Activated CD8-positive, alpha-beta memory T cell treated with anti-CD3 and anti-CD28 coated beads, Interleukin-2, amount 50 U/mL, for 48 hours (primary cell): ENCODE measurements at regions not wholly inside any gene's neighbourhood (a gene's known extent, or its start where the extent isn't known, plus 50 kb on each side); places are given as distances from the start of the nearest gene placed in this dataset.
A peak's percentile ranks its signal among the peaks of the same experiment; 100 is the strongest.
"Not testable (repeated sequence)": the region's sequence is repeated elsewhere in the genome, so short reads cannot be mapped to it uniquely, and the experiment has no call there.

Experiments
- DNase-seq: peaks from one replicate; pipeline ENCODE4 v3.0.0-alpha.2; 2020

GRCh38 chr13:64477146-64477545, 2753.0 kb downstream of the PCDH9 start:
- no peak for DNase-seq

DNA sequence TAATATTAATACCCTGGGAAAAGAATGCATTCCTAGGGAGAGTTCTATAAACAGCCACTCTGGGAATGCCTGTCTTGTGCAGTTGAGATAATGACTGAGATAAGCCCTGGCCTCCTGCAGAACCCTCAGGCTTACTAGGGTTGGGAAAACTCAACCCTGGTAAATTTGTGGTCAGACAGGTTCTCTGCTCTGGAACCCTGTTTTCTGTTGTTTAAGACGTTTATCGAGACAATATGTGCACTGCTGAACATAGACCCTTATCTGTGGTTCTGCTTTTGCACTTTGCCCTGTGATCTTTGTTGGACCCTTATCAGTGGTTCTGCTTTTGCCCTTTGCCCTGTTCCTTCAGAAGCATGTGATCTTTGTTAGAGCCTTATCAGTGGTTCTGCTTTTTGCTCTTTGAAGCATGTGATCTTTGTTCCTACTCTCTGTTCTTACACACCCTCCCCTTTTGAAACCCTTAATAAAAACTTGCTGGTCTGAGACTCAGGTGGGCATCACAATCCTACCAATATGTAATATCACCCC, 2754.0 kb downstream of the PCDH9 start:
- DNase-seq = not testable (repeated sequence)

- no peak for DNase-seq
Measured at GRCh38 chr13:64471916-64472315, 2758.2 kb downstream of the PCDH9 start.

DNA sequence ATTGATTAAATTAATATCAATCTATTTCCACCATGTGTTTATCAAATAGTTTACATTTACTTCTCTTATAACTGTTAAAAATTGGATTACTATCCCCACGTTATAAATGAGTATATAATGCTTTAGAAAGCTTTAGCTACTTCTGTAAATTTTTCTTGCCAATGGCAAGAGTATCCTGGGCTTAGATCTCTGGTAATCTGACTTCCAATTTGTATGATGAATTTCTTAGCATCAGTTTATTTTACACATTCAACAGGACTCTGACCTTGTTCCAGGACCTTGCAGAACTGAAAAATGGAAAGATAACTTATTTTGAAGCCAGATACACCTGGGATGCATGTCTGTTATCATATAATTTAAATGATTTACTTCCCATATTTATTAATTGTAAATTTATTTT, 2759.4 kb downstream of the PCDH9 start:
- no peak for DNase-seq

DNA sequence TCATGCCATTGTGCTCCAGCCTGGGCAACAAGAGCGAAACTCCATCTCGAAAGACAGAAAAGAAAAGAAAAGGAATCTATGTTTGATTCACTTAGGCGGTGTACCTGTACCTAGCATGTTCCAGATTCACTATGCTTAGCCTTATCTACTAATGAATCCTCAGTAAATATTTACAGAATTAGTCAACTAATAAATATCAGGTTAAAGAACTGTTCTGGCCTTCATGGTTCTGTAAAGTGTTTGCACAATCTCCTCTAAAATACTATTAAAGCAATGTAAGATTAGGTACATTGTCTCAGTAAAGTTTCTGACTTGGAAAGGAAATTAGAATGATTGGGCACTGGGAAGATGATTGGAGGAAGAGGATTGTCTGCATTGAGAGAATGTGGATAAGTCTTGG, 2770.4 kb downstream of the PCDH9 start:
- no peak for DNase-seq

DNA sequence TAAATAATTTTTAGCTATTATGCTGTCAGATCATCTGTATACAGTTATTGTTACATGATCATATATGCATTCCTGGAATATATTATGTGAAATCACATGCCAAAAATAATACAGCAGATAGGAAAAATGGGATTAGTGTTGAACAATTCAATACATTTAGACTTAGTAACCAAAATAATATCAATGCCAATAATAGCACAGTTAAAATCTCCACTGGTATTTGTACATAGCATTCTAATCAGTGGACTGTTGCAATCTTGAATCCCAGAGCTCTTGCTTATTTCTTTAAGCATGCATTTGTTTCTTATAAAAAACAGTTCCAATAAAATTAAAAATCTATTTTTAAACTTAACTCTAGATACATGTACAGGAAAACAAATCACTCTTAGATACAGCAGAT, 2772.2 kb downstream of the PCDH9 start:
- no peak for DNase-seq

DNA sequence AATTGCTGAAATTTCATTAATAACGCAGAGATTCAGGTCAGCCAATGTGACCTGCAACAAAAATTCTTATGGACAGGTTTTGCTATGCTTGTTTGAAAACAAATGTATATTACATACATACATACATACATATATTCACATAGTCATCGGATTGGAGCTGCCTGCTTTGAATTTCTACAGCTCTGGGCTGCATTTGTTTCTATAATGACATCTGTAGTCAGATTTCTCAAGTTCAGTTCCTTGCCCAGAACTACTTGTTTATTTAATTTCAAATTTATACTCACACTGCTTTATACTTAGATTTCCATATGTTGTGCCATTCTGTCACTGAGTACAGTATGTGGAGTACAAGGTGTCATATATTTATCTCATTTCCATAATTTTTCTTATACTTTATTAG, 2775.0 kb downstream of the PCDH9 start:
- DNase-seq = no peak

GRCh38 chr13:64453831-64454230, 2776.3 kb downstream of the PCDH9 start:
- DNase-seq = no peak

DNA sequence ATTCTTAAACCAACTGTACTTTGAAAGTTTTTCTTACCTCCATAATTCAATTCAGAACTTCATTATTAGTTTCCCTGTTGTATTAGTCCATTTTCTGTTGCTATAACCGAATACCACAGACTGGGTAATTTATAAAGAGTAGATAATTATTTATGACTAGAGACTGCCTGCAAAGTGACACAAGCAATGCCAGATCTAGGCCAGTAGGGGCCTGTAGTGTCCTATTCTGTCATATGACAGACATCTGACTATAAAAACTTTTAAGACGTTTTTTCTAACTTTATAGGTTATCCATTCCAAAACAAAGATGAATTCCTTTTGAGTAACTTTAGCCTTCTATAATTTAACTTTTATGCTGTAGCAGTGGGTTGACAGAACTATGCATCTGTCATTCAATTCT, 2783.8 kb downstream of the PCDH9 start:
- DNase-seq = no peak

GRCh38 chr13:64441740-64442139, 2788.4 kb downstream of the PCDH9 start:
- DNase-seq = no peak

- no peak for DNase-seq
Measured at GRCh38 chr13:64438084-64438483, 2792.1 kb downstream of the PCDH9 start.

DNA sequence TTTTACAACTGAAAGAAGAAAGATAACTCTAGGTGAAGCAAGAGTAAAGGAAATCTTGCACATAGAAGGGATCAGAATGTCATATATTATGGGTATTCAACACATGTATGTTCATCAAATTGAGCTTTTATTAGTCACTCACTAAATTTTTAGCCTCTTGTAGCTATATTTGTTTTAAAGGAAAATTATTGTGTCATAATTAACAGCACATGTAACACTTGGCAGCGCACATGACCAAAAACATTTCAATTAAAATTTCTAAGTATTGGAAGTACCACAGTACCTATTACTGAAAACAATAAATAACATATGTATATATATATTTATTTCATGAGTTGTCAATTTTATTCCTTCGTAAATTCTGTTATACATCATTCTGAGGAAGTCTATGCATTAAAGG, 2800.4 kb downstream of the PCDH9 start:
- DNase-seq = no peak

DNA sequence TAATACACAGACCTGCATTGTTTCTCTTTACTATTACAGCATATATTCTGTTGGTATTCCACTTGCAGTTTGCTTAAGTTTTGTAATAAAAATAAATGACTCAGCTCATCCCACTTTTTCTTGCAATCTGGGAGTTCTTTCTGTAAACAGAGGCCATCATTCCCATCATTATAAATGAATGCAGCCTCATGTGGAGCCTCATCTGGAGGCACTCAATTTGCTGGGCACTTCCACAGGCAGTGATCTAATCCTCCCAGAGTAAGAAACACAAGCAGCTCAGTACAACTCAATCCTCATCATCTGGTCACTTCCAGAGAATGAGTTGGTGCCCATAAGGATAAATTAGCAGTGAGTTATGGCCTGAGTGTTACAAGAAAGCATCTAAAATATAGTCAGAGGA, 2801.9 kb downstream of the PCDH9 start:
- DNase-seq = no peak

- DNase-seq = no peak
Measured at GRCh38 chr13:64423467-64423866, 2806.7 kb downstream of the PCDH9 start.

GRCh38 chr13:64420181-64420580, 2810.0 kb downstream of the PCDH9 start:
- DNase-seq = no peak

DNA sequence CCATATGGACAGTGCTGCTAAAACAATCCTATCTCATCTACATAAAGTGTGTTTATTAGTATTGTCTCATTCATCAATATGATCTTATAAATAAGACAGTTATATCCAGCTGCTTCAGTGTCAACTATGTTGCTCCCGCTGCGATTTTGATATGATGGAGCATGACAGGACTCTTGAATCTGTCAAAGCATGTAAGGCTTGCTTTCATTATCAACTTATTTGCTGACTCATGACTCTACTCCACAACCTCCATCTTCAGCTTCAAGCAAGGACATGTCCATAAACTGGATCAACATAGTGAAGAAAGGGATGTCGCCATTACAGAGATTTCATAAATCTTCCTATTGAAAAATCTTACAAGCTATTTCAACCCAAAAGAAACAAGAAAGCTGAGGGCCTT, 2812.6 kb downstream of the PCDH9 start:
- DNase-seq = no peak

DNA sequence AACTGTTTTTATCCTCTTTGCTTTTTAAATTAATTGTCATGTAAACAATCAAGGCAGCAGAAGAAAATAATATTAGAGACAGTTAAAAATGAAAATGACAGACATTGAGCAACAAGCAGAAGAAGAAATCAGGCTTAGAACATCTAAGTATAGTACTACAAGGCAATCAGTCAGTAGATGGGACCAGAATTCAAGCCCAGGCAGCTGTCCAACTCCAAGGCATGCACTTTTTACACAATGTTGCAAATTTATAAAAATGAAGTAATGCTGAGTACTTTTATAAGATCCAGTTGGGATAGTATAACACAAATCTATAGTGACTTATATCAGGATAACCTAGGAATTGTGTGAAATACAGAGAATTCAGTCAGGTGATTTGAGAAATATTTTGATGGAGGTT, 2815.8 kb downstream of the PCDH9 start:
- no peak for DNase-seq

DNA sequence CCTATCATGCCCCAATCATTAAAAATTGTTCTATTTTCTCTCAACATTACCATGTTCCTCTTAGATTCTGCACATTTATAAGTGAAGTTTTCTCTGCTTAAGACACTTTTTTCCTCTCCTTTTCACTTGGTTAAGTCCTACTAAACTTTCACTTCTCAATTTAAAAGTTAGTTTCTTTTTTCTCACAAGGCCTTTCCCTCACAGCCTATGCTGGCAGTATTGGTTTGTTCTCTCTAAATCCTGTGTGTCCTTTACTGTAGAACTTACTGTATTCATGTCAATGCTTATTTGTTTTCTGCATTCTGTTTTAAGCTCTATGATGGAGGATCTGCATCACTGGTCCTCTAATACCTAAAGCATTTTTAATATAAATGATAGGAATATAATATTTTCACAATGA, 2816.6 kb downstream of the PCDH9 start:
- no peak for DNase-seq

DNA sequence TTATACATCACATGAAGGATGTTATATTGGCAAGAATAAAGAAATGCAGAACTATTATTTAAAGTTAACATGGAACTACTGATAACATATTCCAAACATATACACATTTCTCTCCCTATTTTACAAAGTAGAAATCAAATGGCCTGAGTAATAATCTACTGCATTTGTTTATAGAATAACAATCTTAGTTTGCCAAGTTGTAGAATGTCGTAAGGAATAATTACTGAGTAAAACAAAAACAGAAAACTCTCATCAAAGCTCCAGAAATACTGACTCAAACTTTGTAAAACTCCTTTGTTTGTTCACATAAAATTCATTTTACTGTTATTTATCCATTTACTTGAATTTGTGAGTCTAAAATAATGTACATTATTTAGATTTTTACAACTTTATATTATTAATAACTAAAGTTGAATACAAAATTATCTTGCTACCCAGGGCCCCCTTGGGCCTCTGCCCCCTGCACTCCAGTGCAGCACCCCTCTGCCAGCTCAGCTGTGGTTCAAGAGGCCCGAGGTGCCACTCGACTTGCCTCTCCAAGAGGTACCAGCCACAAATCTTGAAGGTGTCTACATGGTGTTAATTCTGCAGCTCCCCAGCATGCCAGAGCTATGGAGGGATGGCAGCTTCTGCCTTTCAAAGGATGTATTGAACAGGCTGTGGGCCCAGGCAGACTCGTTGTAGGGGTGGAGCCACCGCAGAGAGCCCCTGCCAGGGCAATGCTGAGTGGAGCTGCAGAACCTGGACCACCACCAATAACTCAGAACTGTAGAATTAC, 2819.7 kb downstream of the PCDH9 start:
- peak; percentile 25 for DNase-seq

- DNase-seq = no peak
Measured at GRCh38 chr13:64397701-64398100, 2832.4 kb downstream of the PCDH9 start.

DNA sequence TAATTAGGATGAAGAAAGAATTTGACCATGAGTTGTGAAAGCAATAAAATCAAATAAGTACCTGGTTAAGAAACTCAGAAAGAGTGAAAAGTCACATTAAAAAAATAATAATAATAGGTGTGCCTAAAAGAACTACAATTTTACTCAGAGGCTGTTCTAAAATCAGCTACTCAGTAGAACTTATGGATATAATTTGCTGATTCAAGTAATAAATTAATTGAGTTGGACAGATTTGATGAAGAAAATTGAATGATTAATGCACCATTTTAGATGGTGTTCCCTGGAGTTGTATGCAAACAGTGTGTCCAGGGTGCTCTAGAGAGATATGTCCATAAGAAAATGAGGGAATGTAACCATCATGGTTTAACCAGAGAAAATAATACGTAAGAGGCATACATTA, 2852.5 kb downstream of the PCDH9 start:
- no peak for DNase-seq

DNA sequence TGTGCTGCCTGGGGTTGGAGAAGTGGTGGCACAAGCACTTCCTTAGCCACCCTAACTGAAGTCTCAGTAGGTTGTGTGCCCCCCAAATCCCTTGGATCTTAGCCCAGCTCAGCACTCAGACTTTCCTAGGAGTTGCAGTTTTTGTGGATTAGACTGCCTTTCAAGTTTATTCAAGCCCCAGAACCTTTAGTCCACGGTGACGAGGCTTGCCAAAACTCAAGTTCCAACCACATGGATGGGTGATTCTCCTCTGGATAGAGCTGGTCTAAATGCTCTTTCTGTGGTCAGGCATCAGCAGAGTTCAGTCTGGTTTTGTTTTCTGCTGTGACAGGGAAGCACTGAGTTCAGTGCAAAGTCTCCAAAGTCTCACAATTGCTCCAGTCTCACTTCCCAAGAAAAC, 2858.7 kb downstream of the PCDH9 start:
- DNase-seq = no peak

- no peak for DNase-seq
Measured at GRCh38 chr13:64371045-64371444, 2859.1 kb downstream of the PCDH9 start.

DNA sequence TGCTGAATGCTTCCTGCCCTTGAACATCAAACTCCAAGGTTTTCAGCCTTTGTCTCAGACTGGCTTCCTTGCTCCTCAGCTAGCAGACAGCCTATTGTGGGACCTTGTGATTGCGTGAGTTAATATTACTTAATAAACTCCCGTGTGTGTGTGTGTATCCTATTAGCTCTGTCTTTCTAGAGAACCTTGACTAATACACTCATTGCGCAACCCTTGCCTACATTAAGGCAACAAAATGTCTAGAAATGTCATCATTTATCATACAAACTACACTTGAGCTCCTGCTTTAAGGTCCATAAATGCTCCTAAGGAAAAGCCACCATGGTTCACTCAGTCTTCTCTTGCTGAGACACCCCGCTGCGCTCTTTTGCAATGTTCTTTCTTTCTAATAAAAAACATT, 2861.0 kb downstream of the PCDH9 start:
- no peak for DNase-seq

GRCh38 chr13:64362564-64362963, 2867.6 kb downstream of the PCDH9 start:
- no peak for DNase-seq
